ENCODE measurements at regions not wholly inside any gene's neighbourhood (a gene's known extent, or its start where the extent isn't known, plus 50 kb on each side); places are given as distances from the start of the nearest gene placed in this dataset.

- Histone ChIP-seq H3K4me1 (ENCODE audit: control insufficient read depth, insufficient read depth, low read length) (peaks cover 4% of the 10 kb centered on the region), H3K27ac (ENCODE audit: low read depth, low read length) (no peak overlapping the region), H3K27me3 (ENCODE audit: control insufficient read depth, insufficient read depth, low read length) (peaks cover 3% of the 10 kb centered on the region), H3K36me3 (ENCODE audit: control insufficient read depth, insufficient read depth, low read length) (no peaks in the 10 kb centered on the region), H3K9me3 (ENCODE audit: control insufficient read depth, insufficient read depth, low read length) (peaks cover 3% of the 10 kb centered on the region), H3K4me3 (ENCODE audit: low read depth, low read length) (no peak overlapping the region)
- WGBS (ENCODE audit: insufficient coverage): 62% methylated on average over 2 of the region's 4 CpGs
- no peak for DNase-seq (ENCODE audit: low read depth in 4 of 6, low spot score in 6 of 6)
Observed at GRCh38 chr12:75850721-75851462, 180.7 kb downstream of the PHLDA1 start.

- Histone ChIP-seq H3K9me3 (ENCODE audit: control insufficient read depth, insufficient read depth, low read length) (peaks cover 3% of the 10 kb centered on the region), H3K27me3 (ENCODE audit: control insufficient read depth, insufficient read depth, low read length) (peaks cover 3% of the 10 kb centered on the region), H3K27ac (ENCODE audit: low read depth, low read length) (peak overlapping the region; percentile 72), H3K4me3 (ENCODE audit: low read depth, low read length) (no peak overlapping the region), H3K4me1 (ENCODE audit: control insufficient read depth, insufficient read depth, low read length) (peaks cover 4% of the 10 kb centered on the region), H3K36me3 (ENCODE audit: control insufficient read depth, insufficient read depth, low read length) (no peaks in the 10 kb centered on the region)
- DNase-seq (ENCODE audit: low read depth in 4 of 6, low spot score in 6 of 6): peak in 1 of 6 donors; percentile 73
- no CpG with 5 or more reads among the region's 1 CpG for WGBS (ENCODE audit: insufficient coverage)
Observed at GRCh38 chr12:75848961-75849360, 182.6 kb downstream of the PHLDA1 start.

- Histone ChIP-seq H3K9me3 (ENCODE audit: control insufficient read depth, insufficient read depth, low read length) (peaks cover 3% of the 10 kb centered on the region), H3K36me3 (ENCODE audit: control insufficient read depth, insufficient read depth, low read length) (no peaks in the 10 kb centered on the region), H3K4me1 (ENCODE audit: control insufficient read depth, insufficient read depth, low read length) (peaks cover 4% of the 10 kb centered on the region), H3K4me3 (ENCODE audit: low read depth, low read length) (no peak overlapping the region), H3K27ac (ENCODE audit: low read depth, low read length) (peak overlapping the region; percentile 72), H3K27me3 (ENCODE audit: control insufficient read depth, insufficient read depth, low read length) (peaks cover 3% of the 10 kb centered on the region)
- DNase-seq (ENCODE audit: low read depth in 4 of 6, low spot score in 6 of 6): peak in 2 of 6 donors; percentile 79 to 84
- 11% methylated on average over 5 of the region's 7 CpGs for WGBS (ENCODE audit: insufficient coverage)
Observed at GRCh38 chr12:75848431-75848925, 183.1 kb downstream of the PHLDA1 start.

- no CpG with 5 or more reads among the region's 1 CpG for WGBS (ENCODE audit: insufficient coverage)
- H3K36me3 ChIP-seq (ENCODE audit: control insufficient read depth, insufficient read depth, low read length): no peaks in the 10 kb centered on the region
- no peaks in the 10 kb centered on the region for H3K27me3 ChIP-seq (ENCODE audit: control insufficient read depth, insufficient read depth, low read length)
- peaks cover 3% of the 10 kb centered on the region for H3K9me3 ChIP-seq (ENCODE audit: control insufficient read depth, insufficient read depth, low read length)
- H3K4me3 ChIP-seq (ENCODE audit: low read depth, low read length): no peak overlapping the region
- H3K27ac ChIP-seq (ENCODE audit: low read depth, low read length): no peak overlapping the region
- DNase-seq (ENCODE audit: low read depth in 4 of 6, low spot score in 6 of 6): no peak
- peaks cover 4% of the 10 kb centered on the region for H3K4me1 ChIP-seq (ENCODE audit: control insufficient read depth, insufficient read depth, low read length)
Observed at GRCh38 chr12:75846102-75846501, 185.5 kb downstream of the PHLDA1 start.

- Histone ChIP-seq H3K4me1 (ENCODE audit: control insufficient read depth, insufficient read depth, low read length) (peaks cover 4% of the 10 kb centered on the region), H3K36me3 (ENCODE audit: control insufficient read depth, insufficient read depth, low read length) (no peaks in the 10 kb centered on the region), H3K4me3 (ENCODE audit: low read depth, low read length) (no peak overlapping the region), H3K9me3 (ENCODE audit: control insufficient read depth, insufficient read depth, low read length) (peaks cover 3% of the 10 kb centered on the region), H3K27ac (ENCODE audit: low read depth, low read length) (no peak overlapping the region), H3K27me3 (ENCODE audit: control insufficient read depth, insufficient read depth, low read length) (no peaks in the 10 kb centered on the region)
- WGBS (ENCODE audit: insufficient coverage): 60% methylated on average over 3 of the region's 6 CpGs
- DNase-seq (ENCODE audit: low read depth in 4 of 6, low spot score in 6 of 6): peak in 1 of 6 donors; percentile 73
Observed at GRCh38 chr12:75844985-75845384, 186.6 kb downstream of the PHLDA1 start.

GRCh38 chr12:75844049-75844770, 187.4 kb downstream of the PHLDA1 start:
- Histone ChIP-seq H3K4me1 (ENCODE audit: control insufficient read depth, insufficient read depth, low read length) (peaks cover 4% of the 10 kb centered on the region), H3K27ac (ENCODE audit: low read depth, low read length) (no peak overlapping the region), H3K27me3 (ENCODE audit: control insufficient read depth, insufficient read depth, low read length) (no peaks in the 10 kb centered on the region), H3K9me3 (ENCODE audit: control insufficient read depth, insufficient read depth, low read length) (peaks cover 3% of the 10 kb centered on the region), H3K36me3 (ENCODE audit: control insufficient read depth, insufficient read depth, low read length) (no peaks in the 10 kb centered on the region), H3K4me3 (ENCODE audit: low read depth, low read length) (no peak overlapping the region)
- 69% methylated on average over 7 of the region's 10 CpGs for WGBS (ENCODE audit: insufficient coverage)
- DNase-seq (ENCODE audit: low read depth in 4 of 6, low spot score in 6 of 6): peak in 1 of 6 donors; percentile 78

GRCh38 chr12:75842090-75842489, 189.5 kb downstream of the PHLDA1 start:
- Histone ChIP-seq H3K36me3 (ENCODE audit: control insufficient read depth, insufficient read depth, low read length) (no peaks in the 10 kb centered on the region), H3K9me3 (ENCODE audit: control insufficient read depth, insufficient read depth, low read length) (peaks cover 3% of the 10 kb centered on the region), H3K27ac (ENCODE audit: low read depth, low read length) (no peak overlapping the region), H3K4me3 (ENCODE audit: low read depth, low read length) (no peak overlapping the region), H3K27me3 (ENCODE audit: control insufficient read depth, insufficient read depth, low read length) (no peaks in the 10 kb centered on the region), H3K4me1 (ENCODE audit: control insufficient read depth, insufficient read depth, low read length) (no peaks in the 10 kb centered on the region)
- peak in 2 of 6 donors; percentile 77 to 82 for DNase-seq (ENCODE audit: low read depth in 4 of 6, low spot score in 6 of 6)
- no CpG with 5 or more reads among the region's 1 CpG for whole genome bisulfite sequencing (ENCODE audit: insufficient coverage)

GRCh38 chr12:75840994-75841355, 190.6 kb downstream of the PHLDA1 start:
- Histone ChIP-seq H3K9me3 (ENCODE audit: control insufficient read depth, insufficient read depth, low read length) (no peaks in the 10 kb centered on the region), H3K4me3 (ENCODE audit: low read depth, low read length) (no peak overlapping the region), H3K4me1 (ENCODE audit: control insufficient read depth, insufficient read depth, low read length) (no peaks in the 10 kb centered on the region), H3K27ac (ENCODE audit: low read depth, low read length) (no peak overlapping the region), H3K36me3 (ENCODE audit: control insufficient read depth, insufficient read depth, low read length) (no peaks in the 10 kb centered on the region), H3K27me3 (ENCODE audit: control insufficient read depth, insufficient read depth, low read length) (no peaks in the 10 kb centered on the region)
- no peak for DNase-seq (ENCODE audit: low read depth in 4 of 6, low spot score in 6 of 6)
- WGBS (ENCODE audit: insufficient coverage): 100% methylated on average over 1 of the region's 3 CpGs

- no CpG with 5 or more reads among the region's 3 CpGs for WGBS (ENCODE audit: insufficient coverage)
- no peaks in the 10 kb centered on the region for H3K27me3 ChIP-seq (ENCODE audit: control insufficient read depth, insufficient read depth, low read length)
- H3K4me3 ChIP-seq (ENCODE audit: low read depth, low read length): no peak overlapping the region
- no peaks in the 10 kb centered on the region for H3K36me3 ChIP-seq (ENCODE audit: control insufficient read depth, insufficient read depth, low read length)
- no peak for DNase-seq (ENCODE audit: low read depth in 4 of 6, low spot score in 6 of 6)
- no peaks in the 10 kb centered on the region for H3K9me3 ChIP-seq (ENCODE audit: control insufficient read depth, insufficient read depth, low read length)
- H3K4me1 ChIP-seq (ENCODE audit: control insufficient read depth, insufficient read depth, low read length): no peaks in the 10 kb centered on the region
- H3K27ac ChIP-seq (ENCODE audit: low read depth, low read length): no peak overlapping the region
Observed at GRCh38 chr12:75838309-75838708, 193.3 kb downstream of the PHLDA1 start.

All from spinal cord (tissue), 9 donors.